SK-N-MC (cell line): ENCODE measurements at regions not wholly inside any gene's neighbourhood (a gene's known extent, or its start where the extent isn't known, plus 50 kb on each side); places are given as distances from the start of the nearest gene placed in this dataset.

Source experiments
- DNase-seq: peaks from one replicate; pipeline ENCODE4 v3.0.0-alpha.2; 2011; ENCODE audit warnings: low read depth, low spot score
- H3K27ac ChIP-seq: fragments of 200-600 bp; sonication (generic); 2 replicates; pipeline ENCODE4 v1.5.1; 2016; ENCODE audit warnings: mixed run types
- H3K36me3 ChIP-seq: fragments of 200-600 bp; sonication (generic); 2 replicates; pipeline ENCODE4 v1.6.1; 2017; ENCODE audit warnings: antibody characterized with exemption, low read length, mixed read lengths; ENCODE audit not compliant: insufficient read depth
- H3K4me3 ChIP-seq: fragments of 200-600 bp; sonication (generic); 2 replicates; pipeline ENCODE4 v1.5.1; 2016
- H3K9ac ChIP-seq: fragments of 200-600 bp; sonication (generic); 2 replicates; pipeline ENCODE4 v1.8.0; 2017; ENCODE audit warnings: mixed run types, mixed read lengths; ENCODE audit not compliant: insufficient read length
- H3K9me3 ChIP-seq: fragments of 200-600 bp; sonication (generic); 2 replicates; pipeline ENCODE4 v1.6.1; 2017; ENCODE audit warnings: low read depth, mild to moderate bottlenecking, antibody characterized with exemption, low read length, moderate library complexity, mixed read lengths
- EZH2 ChIP-seq: fragments of 200-600 bp; sonication (generic); IDR thresholded peaks from one replicate; pipeline ENCODE4 v1.6.1; 2017; ENCODE audit warnings: antibody characterized with exemption
- FOXP2 ChIP-seq: optimal IDR thresholded peaks from 2 replicates; pipeline ENCODE3; 2011; ENCODE audit warnings: mild to moderate bottlenecking, moderate library complexity; ENCODE audit not compliant: insufficient read depth; ENCODE audit errors: extremely low read length, control extremely low read depth
- POLR2AphosphoS5 ChIP-seq: IDR thresholded peaks from 2 replicates; pipeline ENCODE4 v1.6.1; 2012; ENCODE audit warnings: mild to moderate bottlenecking, low read depth, low read length, borderline replicate concordance

DNA sequence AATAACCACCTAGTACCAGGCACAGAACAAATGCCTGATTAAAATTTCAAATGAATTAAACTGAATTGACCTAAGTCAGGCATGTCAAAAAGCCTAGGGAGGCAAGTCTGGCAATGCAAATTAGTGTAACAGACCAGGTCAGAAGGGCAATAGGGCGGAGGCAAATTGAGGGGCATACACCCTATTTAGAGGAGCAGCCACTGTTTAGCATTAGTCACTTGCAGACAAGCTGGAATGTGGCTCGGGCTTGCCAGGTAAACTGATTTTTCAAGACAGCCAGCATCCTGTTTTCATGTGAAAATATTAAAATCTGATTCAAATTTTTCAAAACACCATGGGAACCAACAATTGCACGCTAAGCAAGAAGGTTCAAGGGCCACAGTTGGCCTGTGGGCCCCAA lies 160.3 kb downstream of the EN1 start:
- no peaks in the 10 kb centered on the region for H3K9me3 ChIP-seq
- no peaks in the 10 kb centered on the region for H3K36me3 ChIP-seq
- TF ChIP-seq EZH2 (no peak), FOXP2 (no peak), POLR2AphosphoS5 (no peak)
- no peak overlapping the region for H3K27ac ChIP-seq
- no peak for DNase-seq
- H3K4me3 ChIP-seq, result no peak overlapping the region
- no peak overlapping the region for H3K9ac ChIP-seq

DNA sequence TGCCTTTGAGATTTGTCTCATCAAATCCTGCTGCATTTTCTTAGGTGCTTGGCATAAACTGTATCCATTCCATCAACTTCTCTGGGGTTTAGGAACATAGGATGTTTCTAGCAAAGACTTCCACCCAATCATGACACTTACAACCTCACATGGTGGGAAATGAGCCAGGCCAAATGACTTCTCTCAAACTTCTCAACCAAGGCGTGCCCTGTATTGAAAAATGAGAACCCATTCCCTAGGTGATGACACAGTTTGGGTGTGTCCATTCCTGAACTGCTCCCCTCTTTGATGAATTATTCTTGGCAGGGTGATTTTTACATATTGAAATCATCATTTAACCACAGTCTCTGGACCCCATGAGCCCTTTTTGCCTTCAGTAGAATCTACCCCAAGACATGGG lies 161.1 kb downstream of the EN1 start:
- Histone ChIP-seq H3K27ac (no peak overlapping the region), H3K9ac (no peak overlapping the region), H3K9me3 (no peaks in the 10 kb centered on the region), H3K4me3 (no peak overlapping the region), H3K36me3 (no peaks in the 10 kb centered on the region)
- DNase-seq, result no peak
- TF ChIP-seq POLR2AphosphoS5, result no peak
- no peak for TF ChIP-seq FOXP2
- TF ChIP-seq EZH2, result no peak

DNA sequence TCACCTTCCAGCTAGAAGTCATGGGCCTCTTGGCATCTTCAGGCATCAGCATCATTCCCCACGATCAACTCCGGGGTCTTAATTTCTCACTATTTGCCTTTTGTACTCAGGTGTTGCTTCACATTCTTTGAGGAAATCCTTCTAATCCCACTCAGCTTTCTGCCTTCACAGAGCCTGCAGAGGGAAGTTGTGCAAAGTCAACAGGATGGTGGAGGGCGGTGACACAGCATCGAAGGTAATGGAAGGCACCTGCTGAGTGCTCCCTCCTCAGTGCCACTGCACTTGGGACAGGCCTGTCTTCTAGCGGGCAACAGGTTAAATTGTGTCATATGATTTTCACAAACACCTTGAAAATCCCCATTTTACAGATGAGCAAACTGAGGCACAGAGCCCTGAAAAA lies 164.0 kb downstream of the EN1 start:
- DNase-seq, result no peak
- Histone ChIP-seq H3K9ac (no peak overlapping the region), H3K27ac (no peak overlapping the region), H3K9me3 (no peaks in the 10 kb centered on the region), H3K36me3 (no peaks in the 10 kb centered on the region), H3K4me3 (no peak overlapping the region)
- TF ChIP-seq POLR2AphosphoS5 (no peak), FOXP2 (no peak), EZH2 (no peak)

DNA sequence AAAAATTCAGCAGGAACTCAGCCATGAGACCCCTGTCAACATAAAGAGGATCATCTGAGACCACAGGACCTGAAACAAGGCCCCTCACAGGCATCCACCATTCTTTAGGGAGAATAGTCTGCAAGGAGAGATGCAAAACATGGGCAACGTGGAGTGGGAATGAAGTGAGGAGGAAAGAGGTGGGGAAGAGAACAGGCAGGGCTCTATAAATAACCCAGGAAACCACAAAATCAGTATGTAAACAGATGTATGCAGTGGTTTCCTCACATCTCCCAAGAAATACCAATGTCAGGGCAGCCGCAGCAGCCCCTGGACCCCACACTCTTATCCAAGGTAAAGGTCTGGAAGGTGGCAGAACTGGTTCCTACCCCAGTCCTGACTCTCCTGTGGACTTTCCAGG lies 168.5 kb downstream of the EN1 start:
- TF ChIP-seq EZH2 (no peak), POLR2AphosphoS5 (no peak), FOXP2 (no peak)
- Histone ChIP-seq H3K36me3 (no peaks in the 10 kb centered on the region), H3K9me3 (no peaks in the 10 kb centered on the region), H3K27ac (no peak overlapping the region), H3K9ac (no peak overlapping the region), H3K4me3 (no peak overlapping the region)
- no peak for DNase-seq

DNA sequence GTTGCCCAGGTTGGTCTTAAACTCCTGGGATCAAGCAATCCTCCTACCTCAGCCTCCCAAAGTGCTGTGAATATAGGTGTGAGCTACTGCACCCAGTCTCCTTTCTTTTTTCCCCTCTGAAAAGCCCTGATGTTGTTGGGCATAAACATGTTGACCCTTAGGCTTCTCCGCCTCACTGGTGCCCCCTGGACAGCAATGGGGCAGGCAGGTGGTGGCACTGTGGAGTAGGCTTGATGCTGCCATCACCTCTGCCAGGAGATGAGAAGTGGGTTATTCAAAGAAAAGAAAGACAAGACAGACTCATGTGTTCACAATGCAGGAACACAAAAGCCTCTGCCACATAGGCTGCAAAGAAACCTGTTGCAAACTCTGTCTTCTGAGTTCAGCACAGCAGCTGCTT lies 169.9 kb downstream of the EN1 start:
- Histone ChIP-seq H3K4me3 (no peak overlapping the region), H3K9me3 (no peaks in the 10 kb centered on the region), H3K9ac (no peak overlapping the region), H3K27ac (no peak overlapping the region), H3K36me3 (no peaks in the 10 kb centered on the region)
- no peak for DNase-seq
- TF ChIP-seq POLR2AphosphoS5 (no peak), FOXP2 (no peak), EZH2 (no peak)

DNA sequence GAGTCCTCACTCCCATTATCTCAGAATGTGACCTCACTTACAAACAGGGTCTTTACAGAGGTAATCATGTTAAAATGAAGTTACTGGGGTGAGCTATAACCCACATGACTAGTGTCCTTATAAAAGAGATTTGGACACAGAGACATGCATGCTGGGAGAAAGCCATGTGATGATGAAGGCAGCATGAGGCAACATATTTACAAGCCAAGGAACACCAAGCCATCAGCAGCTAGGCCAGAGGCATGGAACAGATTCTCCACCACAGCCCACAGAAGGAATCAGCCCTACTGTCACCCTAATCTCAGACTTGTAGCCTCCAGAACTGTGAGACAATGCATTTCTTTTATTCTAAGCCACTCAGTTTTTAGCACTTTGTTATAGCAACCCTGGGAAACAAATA lies 171.9 kb downstream of the EN1 start:
- H3K36me3 ChIP-seq, result no peaks in the 10 kb centered on the region
- no peak overlapping the region for H3K9ac ChIP-seq
- DNase-seq, result no peak
- TF ChIP-seq POLR2AphosphoS5 (no peak), EZH2 (no peak), FOXP2 (no peak)
- no peaks in the 10 kb centered on the region for H3K9me3 ChIP-seq
- H3K4me3 ChIP-seq, result no peak overlapping the region
- no peak overlapping the region for H3K27ac ChIP-seq

DNA sequence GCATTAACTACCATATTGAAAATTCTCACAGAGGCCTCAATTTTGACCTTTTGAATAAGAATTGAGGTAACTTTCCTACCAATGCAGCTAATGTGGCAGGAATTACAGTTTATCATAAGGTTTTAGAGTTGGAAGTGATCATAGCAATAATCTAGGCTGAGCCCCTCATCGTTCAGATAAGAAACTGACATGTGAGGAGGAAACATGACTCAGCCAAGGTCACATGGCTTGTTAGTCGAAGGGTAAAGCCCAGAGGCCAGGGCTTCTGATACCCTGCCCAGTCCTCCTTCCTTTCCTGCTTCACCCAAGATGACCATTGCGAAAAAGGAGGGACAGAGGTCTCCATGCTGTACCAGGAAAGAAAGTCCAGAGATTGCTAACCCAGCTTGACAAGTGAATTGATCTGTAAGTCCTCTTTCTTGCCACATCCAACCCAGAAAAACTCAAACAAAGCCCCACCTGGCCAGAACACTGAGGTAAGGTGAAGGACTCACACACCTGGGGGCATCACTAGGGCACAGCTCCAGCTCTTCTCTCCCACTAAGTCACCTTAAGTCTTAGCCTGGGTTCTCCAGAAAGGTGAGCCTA lies 174.8 kb downstream of the EN1 start:
- H3K9me3 ChIP-seq, result no peaks in the 10 kb centered on the region
- TF ChIP-seq POLR2AphosphoS5 (no peak), EZH2 (no peak), FOXP2 (no peak)
- H3K9ac ChIP-seq, result no peak overlapping the region
- H3K4me3 ChIP-seq, result no peak overlapping the region
- DNase-seq, result no peak
- H3K27ac ChIP-seq, result no peak overlapping the region
- no peaks in the 10 kb centered on the region for H3K36me3 ChIP-seq

DNA sequence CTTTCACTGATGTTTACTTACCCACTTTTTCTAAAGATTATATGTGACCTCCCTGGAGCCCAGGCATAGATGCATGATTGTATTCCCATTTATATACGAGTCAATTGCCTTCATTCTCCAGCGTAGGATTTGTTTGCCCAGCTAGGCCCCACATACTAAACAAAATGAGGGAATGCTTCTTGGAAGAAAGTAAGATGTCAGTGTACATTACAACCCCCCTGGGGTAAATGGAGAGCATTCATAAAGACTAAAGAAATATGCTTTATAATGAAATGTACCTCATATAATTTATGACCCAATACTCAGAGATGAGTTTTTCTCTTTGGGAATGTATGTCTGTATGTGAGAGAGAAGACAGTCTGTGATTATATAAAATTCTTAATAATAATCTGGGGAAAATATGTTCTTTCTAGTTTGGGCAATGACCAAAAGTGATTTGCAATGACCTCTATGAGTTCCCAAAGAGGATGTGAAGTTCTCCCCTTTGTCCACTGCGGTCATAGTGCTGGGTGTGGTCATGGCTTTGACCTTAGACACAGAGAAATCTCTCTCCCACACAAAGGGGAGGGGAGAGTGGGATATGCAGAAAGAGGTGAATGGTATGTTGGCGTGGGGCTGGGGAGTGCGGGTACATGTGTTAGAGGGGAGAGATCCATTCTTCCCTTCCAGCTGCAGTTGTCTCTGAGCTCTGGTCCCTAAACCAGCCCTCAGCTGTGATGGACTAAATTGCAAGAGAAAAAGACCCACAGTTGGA lies 175.6 kb downstream of the EN1 start:
- Histone ChIP-seq H3K4me3 (no peak overlapping the region), H3K9me3 (no peaks in the 10 kb centered on the region), H3K36me3 (no peaks in the 10 kb centered on the region), H3K9ac (no peak overlapping the region), H3K27ac (no peak overlapping the region)
- TF ChIP-seq EZH2 (no peak), POLR2AphosphoS5 (no peak), FOXP2 (no peak)
- no peak for DNase-seq

DNA sequence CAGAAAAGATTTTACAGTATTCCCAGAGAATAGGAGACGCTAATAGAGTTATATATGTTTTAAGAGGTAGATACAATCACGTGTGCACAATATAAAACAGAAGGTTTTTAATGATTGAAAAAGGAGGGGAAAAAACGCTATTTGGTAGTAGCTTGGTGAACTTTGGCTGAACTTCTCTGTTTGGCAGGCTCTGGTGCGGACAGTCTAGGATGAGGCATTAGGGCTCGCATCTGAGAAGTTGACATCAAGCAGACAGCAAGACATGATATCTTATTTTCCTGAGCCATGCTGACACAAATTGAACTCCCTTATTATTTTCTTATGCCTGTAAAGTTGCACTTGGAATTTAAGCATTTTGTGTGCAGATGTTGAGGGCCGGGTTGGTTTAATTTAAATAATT lies 176.6 kb downstream of the EN1 start:
- H3K27ac ChIP-seq, result no peak overlapping the region
- DNase-seq, result no peak
- no peaks in the 10 kb centered on the region for H3K9me3 ChIP-seq
- H3K4me3 ChIP-seq, result no peak overlapping the region
- no peak for TF ChIP-seq FOXP2
- TF ChIP-seq POLR2AphosphoS5, result no peak
- TF ChIP-seq EZH2, result no peak
- no peak overlapping the region for H3K9ac ChIP-seq
- no peaks in the 10 kb centered on the region for H3K36me3 ChIP-seq
